ENCODE measurements at regions not wholly inside any gene's neighbourhood (a gene's known extent, or its start where the extent isn't known, plus 50 kb on each side); places are given as distances from the start of the nearest gene placed in this dataset.

DNA sequence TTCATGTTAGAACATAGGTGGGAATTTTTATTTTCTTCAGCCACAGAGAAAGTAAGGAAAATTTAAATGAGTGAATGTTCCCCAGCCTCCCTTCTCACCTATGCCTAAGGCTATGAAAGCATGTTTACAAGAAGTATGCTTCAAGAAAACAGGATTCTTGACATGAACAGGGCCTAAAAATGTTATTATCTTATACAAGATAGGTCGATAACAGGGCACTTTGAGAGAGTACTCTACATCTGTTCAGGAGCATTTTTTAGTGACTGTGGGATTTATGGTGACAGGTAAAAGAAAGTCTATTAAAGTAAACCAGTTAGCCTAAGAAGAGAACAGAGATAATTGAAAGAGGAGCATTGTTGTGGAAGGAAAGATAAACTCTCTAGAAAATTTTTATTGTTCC lies 222.9 kb upstream of the DAAM1 start:
- H3K4me3 ChIP-seq (ENCODE audit: low read depth, low read length): no peak overlapping the region
- no peak for TF ChIP-seq CTCF (IDR thresholded peaks at IDR 0.05; ENCODE audit: borderline replicate concordance, insufficient read depth, low read depth, low read length)

GRCh38 chr14:58966997-58967396 lies 221.5 kb upstream of the DAAM1 start:
- no peak for TF ChIP-seq CTCF (IDR thresholded peaks at IDR 0.05; ENCODE audit: borderline replicate concordance, insufficient read depth, low read depth, low read length)
- no peak overlapping the region for H3K4me3 ChIP-seq (ENCODE audit: low read depth, low read length)

DNA sequence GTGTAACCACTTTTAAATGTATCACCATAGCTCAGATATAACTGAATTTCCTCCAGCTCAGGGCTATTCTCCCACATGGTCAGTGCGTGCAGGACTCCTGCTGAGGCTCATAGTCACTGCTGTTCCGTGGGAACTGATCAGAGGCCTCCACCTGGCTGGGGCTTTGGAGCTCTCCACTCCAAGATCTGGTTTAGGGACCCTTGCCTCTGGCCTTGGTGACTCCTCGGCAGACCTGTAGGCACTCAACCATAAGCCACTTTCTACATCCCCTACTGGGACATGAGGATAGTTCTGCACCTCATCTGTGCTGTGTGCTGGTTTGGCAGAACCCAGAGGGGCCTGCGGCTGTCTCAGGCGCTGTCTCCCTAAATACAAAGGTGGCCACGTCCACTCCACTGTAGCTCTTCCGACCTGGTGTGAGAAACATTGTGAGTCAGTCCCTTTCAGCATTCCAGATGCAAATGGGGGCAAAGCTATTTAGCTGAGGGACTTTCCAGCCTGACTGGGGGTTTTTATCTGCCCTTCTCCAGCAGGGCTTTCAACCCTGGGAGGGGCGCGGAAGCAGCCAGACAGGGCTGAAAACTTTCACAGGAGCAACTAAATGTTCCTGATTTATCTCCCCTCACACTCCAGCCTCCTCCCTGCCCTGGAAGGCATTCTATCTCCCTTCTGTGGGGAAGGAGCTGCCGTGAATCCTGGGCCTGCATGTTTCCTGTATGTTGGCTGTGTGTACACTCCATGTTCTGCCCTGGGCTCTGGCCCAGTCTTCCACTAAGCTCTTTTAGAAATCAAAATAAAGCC lies 218.3 kb upstream of the DAAM1 start:
- TF ChIP-seq CTCF (IDR thresholded peaks at IDR 0.05; ENCODE audit: borderline replicate concordance, insufficient read depth, low read depth, low read length): no peak
- H3K4me3 ChIP-seq (ENCODE audit: low read depth, low read length): no peak overlapping the region

DNA sequence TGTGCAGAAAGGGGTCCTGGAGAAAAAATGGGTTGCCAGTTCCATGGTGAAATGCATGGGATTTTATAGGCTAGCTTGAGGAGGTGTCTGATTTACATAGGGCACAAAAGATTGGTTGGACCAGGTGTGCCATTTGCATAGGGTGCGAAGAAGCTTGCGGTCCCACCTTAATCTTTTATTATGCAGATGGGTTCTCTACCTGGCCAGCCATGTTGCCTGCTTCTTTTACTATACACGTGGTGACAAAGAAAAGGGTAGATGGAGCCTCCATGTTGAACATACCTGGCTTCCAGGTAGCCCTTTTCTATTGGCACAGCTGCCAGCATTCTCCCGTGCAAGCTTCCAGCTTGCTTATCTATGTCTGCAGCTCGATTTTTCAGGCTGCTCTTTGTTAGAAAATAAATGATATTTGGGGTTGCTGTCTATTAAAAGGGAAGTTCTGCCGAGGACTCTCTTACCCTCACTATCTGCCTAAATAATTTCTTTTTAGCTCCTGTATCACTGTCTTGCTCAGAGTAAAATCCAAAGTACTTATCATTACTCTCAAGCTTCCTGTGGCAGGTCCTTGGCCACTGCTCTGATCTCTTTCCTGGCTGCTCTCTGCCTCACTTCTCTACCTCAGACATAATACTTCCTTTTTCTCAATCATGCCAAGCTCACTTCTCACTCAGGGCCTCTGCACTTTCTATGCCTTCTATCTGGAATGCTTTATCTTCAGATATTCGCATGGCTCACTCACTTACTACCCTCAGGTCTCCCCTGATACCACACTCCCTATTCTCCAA lies 216.0 kb upstream of the DAAM1 start:
- no peak overlapping the region for H3K4me3 ChIP-seq (ENCODE audit: low read depth, low read length)
- no peak for TF ChIP-seq CTCF (IDR thresholded peaks at IDR 0.05; ENCODE audit: borderline replicate concordance, insufficient read depth, low read depth, low read length)

DNA sequence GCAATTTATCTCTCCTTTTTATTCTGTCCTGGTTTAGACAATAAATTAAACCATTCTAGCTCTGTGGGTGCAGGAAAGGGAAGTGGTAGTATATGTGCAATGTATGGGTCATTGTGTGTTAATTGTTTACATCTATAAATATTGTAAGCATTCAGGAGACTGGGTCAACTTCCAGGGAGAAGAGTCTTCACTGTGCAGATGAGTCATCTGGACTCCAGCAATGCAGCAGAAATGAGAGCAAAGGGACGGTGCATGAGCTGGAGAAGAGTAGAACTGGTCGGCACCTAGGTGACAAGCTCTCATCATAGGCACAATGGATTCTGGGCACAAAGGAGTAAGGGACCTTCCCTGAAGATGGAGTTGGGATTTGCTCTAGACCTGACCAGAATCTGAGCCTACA lies 211.1 kb upstream of the DAAM1 start:
- H3K4me3 ChIP-seq (ENCODE audit: low read depth, low read length): no peak overlapping the region
- no peak for TF ChIP-seq CTCF (IDR thresholded peaks at IDR 0.05; ENCODE audit: borderline replicate concordance, insufficient read depth, low read depth, low read length)

DNA sequence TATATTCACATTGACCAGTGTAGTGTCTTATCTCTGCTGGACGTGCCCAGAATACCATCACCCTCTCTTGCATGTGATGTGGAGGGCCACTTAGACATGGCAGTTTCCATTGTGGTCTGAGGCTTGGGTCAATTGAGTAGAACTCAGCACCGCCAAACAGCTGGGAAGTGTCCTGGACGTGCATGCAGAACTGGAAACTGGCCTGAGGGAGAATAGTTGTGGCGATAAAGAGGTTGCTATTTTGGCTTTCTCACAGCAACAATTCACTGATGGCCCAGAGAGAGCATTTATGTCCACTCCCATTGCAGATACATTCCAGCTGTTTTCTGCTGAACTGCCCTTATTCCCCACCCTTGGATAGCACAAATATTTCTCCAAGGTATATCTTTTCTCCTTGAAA lies 210.1 kb upstream of the DAAM1 start:
- TF ChIP-seq CTCF (IDR thresholded peaks at IDR 0.05; ENCODE audit: borderline replicate concordance, insufficient read depth, low read depth, low read length): no peak

DNA sequence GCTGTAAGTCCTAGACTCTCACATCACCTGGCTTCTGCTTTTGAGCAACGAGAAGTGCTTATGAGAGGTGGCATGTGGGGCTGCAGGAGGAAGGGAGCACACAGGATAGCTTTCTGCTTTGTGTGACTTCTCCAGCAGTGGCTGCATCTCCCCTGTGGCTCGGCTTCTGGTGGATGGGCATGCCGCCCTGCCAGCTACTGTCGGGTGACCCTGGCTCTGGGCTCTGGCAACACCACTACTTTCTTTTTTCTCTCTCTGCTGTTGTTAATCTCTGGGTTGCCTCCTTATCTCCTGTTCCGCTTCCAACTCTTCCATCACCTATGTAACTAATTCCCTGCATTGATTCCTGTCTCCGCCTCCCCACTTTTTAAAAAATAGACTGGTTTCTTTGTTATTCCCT lies 209.1 kb upstream of the DAAM1 start:
- TF ChIP-seq CTCF (IDR thresholded peaks at IDR 0.05; ENCODE audit: borderline replicate concordance, insufficient read depth, low read depth, low read length): no peak

More for the DNA sequence above, 210.1 kb upstream of the DAAM1 start:
- H3K4me3 ChIP-seq (ENCODE audit: low read depth, low read length): no peak overlapping the region

More for the DNA sequence above, 209.1 kb upstream of the DAAM1 start:
- no peak overlapping the region for H3K4me3 ChIP-seq (ENCODE audit: low read depth, low read length)

Data from GM12875 (cell line).